ENCODE measurements at regions not wholly inside any gene's neighbourhood (a gene's known extent, or its start where the extent isn't known, plus 50 kb on each side); places are given as distances from the start of the nearest gene placed in this dataset.
A peak's percentile ranks its signal among the peaks of the same experiment; 100 is the strongest.

- no peak for DNase-seq (ENCODE audit: low read depth)
These were observed 166.9 kb downstream of the SEC14L1 start for GRCh38 chr17:77307479-77308198.

GRCh38 chr17:77308861-77309726, 168.3 kb downstream of the SEC14L1 start:
- DNase-seq (ENCODE audit: low read depth), result no peak

DNA sequence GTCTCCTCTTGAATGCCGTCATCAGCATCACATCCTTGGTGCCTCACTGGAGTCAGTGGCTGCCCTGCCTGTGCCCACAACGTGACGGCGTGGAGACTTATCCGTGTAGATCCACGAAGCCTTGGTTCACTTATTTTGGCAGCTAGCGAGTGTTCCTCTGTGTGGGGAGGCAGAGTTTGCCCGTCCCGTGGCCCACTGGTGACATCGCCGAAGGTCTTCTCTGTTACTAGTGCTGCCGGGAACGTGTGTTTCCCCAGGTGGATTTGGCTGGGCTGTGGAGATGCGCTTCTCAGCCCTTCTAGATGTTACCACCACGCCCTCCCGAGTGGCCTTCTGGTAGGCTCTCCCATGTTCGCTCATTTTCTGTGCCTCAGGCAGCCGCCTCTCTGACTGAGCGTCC, 169.6 kb downstream of the SEC14L1 start:
- no peak for DNase-seq (ENCODE audit: low read depth)

DNA sequence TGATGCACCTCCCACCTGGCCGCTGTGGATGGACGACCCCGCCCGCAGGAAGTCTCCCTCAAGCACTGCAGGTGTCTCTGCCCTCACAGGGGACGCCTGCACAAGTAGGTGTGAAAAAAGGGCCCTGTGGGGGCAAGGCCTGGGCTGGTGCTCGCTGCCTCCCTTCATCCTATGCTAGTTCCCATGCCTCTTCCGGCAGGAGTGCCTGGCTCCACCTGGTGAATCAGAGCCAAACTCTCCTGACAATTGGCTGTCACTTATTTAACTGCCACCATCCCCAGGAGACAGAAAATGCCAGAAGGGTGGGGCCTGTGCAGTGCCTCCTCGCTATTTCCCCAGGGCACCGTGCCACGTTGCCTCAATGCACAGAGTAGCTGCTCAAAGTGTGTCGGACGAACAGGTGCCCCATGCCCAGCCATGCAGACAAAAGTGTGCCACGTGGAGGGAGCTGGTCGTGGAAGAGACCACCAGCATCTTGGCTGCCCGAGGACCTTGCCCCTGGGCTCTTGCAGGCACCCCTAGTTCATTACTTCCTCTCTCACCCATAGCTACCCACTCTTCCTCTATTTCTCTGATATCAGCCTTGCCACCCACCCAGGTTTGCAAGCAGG, 170.7 kb downstream of the SEC14L1 start:
- no peak for DNase-seq (ENCODE audit: low read depth)

- DNase-seq (ENCODE audit: low read depth), result no peak
These were observed 171.4 kb downstream of the SEC14L1 start for GRCh38 chr17:77312061-77312701.

GRCh38 chr17:77312786-77313599, 172.2 kb downstream of the SEC14L1 start:
- no peak for DNase-seq (ENCODE audit: low read depth)

GRCh38 chr17:77313831-77314230, 173.1 kb downstream of the SEC14L1 start:
- no peak for DNase-seq (ENCODE audit: low read depth)

DNA sequence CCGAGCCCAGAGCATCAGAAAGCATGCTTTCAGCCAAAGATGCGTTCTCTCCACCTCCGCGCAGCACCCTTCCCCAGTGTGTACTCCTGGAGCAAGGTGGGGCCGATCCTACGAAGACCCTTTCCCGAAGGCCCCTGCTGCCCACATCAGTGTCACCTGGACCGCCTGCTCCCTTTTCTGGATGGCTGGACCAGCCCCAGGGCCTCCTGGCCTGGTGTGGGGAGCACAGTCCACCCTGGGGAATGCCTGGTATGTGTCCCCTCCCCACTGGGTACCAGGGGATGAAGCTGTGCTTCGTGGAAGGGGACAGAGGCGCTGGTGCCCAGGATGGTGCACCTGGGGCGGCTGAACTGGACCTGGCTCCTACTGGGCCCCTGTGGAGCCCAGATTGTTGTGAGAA, 173.8 kb downstream of the SEC14L1 start:
- no peak for DNase-seq (ENCODE audit: low read depth)

DNA sequence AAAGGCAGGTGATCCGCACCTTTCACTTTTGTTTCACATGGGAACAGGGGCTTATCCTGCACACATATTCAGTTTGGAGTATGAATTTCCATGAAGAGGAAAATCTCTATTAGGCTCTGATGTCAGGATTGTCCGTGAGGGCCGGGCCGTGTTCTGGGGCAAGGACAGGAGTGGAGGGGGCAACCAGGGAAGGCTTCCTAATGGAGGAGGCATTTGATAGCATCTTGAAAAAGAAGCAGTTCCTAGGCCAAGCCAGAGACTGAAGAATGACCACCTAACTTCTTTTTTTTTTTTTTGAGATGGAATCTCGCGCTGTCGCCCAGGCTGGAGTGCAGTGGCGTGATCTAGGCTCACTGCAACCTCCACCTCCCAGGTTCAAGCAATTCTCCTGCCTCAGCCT, 174.2 kb downstream of the SEC14L1 start:
- no peak for DNase-seq (ENCODE audit: low read depth)

- no peak for DNase-seq (ENCODE audit: low read depth)
These were observed 174.9 kb downstream of the SEC14L1 start for GRCh38 chr17:77315551-77316190.

DNA sequence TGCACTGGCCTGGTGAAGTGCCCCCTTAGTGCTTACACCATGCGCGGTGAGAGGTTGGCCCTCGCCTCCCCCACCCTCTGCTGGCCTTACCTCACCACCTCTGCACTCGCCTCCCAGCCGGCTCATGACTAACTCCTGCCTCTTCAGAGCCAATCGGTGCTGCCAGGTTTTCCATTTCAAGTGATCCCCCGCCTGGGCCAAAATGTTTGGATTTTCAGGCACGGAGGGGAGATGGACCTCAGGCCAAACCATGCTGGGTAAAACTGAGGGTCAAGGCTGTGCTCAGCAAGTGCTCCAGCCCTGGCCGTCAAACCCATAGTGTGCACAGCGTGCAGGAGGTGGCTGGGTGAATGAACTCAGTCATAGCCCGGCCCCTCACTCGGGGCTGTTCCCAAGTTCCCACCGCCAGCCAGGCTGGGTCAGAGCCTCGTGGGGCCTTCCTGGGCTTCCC, 175.4 kb downstream of the SEC14L1 start:
- no peak for DNase-seq (ENCODE audit: low read depth)

- DNase-seq (ENCODE audit: low read depth), result no peak
These were observed 175.9 kb downstream of the SEC14L1 start for GRCh38 chr17:77316651-77317050.

GRCh38 chr17:77317091-77317750, 176.5 kb downstream of the SEC14L1 start:
- no peak for DNase-seq (ENCODE audit: low read depth)

- no peak for DNase-seq (ENCODE audit: low read depth)
These were observed 177.3 kb downstream of the SEC14L1 start for GRCh38 chr17:77318021-77318420.

GRCh38 chr17:77318491-77319210, 177.9 kb downstream of the SEC14L1 start:
- DNase-seq (ENCODE audit: low read depth), result no peak

DNA sequence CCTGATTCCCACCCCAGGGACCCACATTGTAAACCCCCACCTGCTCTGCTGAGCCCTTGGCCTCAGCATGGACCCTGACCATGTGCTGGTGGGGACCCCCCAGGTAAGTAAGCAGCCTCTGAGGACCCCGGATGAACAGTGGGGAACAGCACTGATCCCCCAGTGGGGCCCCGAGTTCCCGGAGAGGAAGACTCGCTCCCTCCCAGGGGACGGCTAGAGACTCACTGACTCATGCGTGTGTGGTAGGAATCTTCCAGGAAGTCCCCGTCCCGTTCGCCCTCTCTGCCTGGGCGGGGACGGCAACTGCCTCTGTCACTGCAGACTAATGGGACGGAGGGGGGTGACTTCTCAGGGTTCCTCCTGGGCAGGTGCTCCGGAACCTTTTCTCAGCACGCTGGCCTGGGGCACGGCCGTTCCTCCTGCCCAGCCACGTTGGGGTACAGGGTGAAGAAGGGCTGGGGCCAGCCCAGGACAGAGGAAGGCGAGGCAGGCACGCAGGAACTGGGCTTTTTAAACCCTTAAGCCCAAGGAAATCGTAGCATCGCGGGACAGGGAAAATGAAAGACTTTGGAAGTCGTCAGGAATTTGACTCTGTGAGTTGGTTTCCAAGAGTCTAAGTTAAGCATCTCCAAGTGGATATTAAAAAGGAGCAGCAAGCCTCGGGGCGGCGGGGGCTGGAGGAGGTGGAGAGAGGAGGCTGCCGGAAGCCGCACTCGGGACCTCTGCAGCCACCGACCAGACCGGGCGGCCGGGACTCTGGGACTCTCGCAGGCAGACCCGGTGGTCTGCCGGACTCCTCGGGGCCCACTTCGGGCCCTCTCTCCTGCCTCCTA, 178.7 kb downstream of the SEC14L1 start:
- peak; percentile 55 for DNase-seq (ENCODE audit: low read depth)

DNA sequence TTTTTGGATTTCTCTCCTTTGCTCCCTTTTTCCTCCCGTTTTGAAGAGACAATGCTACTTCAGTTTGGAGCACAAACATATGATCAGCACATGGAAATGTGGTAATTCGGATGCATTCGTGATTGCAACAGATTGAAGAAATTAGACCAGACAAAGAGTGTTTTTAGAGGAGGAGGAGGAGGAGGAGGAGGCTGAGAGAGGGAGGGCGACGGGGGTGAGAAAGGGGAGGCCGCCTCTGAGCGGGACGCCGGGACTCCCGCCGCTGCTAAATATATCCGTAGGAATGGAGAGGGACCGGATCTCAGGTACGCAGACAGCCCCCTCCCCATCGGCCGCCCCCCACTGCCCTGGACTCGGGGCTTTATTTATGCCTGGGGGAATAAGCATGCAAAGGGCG, 179.3 kb downstream of the SEC14L1 start:
- no peak for DNase-seq (ENCODE audit: low read depth)

GRCh38 chr17:77320485-77321256, 179.9 kb downstream of the SEC14L1 start:
- DNase-seq (ENCODE audit: low read depth), result no peak

All from activated T-cell treated with anti-CD3 and anti-CD28 coated beads for 48 hours (primary cell).